Astrocyte of the cerebellum (primary cell): ENCODE measurements at regions not wholly inside any gene's neighbourhood (a gene's known extent, or its start where the extent isn't known, plus 50 kb on each side); places are given as distances from the start of the nearest gene placed in this dataset.
"Not testable (repeated sequence)": the region's sequence is repeated elsewhere in the genome, so short reads cannot be mapped to it uniquely, and the experiment has no call there.

Experiments used
- DNase-seq: peaks from one replicate; pipeline ENCODE4 v3.0.0-alpha.2; 2011; ENCODE audit warnings: low read depth
- H3K4me3 ChIP-seq: 2 replicates; pipeline ENCODE4 v1.5.1; 2011; ENCODE audit warnings: mild to moderate bottlenecking, low read depth, low read length, moderate library complexity
- in situ Hi-C: cut with HindIII; loops from 2 replicates; pipeline ENCODE4 v1.10.0; 2017; ENCODE audit warnings: low sequenced_read_pairs
- TF ChIP-seq, protein P1 (sequence below): IDR thresholded peaks from 2 replicates; pipeline ENCODE4 v1.5.1; 2012; ENCODE audit warnings: low read length, low read depth, moderate library complexity, mild to moderate bottlenecking; ENCODE audit errors: missing control alignments

DNA sequence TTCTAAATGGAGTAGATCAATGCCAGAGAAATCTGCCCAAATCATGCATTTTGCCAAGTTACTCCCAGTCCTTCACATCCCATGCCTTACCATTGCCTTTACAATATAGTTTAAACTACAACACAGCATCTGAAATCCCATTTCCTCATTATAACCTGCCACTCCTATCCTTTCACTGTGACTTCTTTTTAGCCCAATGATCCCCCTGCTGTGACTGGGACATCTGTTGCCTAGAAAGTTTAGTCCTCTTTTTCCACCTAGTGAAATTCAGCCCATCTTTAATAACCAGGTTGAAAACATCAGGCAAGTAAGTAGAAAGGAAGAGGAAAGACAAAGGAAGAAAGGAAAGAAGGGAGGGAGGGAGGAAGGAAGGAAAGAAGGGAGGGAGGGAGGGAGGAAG is 627.9 kb upstream of the ZNF385D start:
- in situ Hi-C loops: no loop called here
- no peak for DNase-seq
- TF ChIP-seq, protein P1, sequence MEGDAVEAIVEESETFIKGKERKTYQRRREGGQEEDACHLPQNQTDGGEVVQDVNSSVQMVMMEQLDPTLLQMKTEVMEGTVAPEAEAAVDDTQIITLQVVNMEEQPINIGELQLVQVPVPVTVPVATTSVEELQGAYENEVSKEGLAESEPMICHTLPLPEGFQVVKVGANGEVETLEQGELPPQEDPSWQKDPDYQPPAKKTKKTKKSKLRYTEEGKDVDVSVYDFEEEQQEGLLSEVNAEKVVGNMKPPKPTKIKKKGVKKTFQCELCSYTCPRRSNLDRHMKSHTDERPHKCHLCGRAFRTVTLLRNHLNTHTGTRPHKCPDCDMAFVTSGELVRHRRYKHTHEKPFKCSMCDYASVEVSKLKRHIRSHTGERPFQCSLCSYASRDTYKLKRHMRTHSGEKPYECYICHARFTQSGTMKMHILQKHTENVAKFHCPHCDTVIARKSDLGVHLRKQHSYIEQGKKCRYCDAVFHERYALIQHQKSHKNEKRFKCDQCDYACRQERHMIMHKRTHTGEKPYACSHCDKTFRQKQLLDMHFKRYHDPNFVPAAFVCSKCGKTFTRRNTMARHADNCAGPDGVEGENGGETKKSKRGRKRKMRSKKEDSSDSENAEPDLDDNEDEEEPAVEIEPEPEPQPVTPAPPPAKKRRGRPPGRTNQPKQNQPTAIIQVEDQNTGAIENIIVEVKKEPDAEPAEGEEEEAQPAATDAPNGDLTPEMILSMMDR: no peak
- H3K4me3 ChIP-seq: no peak overlapping the region

DNA sequence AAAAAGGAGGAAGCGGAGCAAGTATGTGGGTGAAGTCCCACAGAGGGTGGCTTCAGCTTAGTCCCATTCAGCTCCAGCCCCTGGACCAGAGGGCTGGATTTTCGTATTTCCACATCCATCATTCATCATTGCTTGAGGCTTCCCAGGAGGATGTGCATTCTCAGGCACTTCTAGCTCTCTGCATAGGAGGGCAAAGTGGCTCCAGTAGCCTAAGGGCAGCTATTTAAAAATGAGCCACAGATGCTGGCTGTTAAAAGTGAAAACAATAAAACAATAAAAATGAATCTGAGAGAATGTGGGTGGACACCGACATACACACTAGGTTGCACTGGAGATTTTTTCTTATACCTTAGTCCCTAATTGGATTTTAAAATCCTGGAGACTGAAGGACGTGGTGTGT is 629.2 kb upstream of the ZNF385D start:
- DNase-seq: no peak
- no peak overlapping the region for H3K4me3 ChIP-seq
- TF ChIP-seq, protein P1: no peak
- in situ Hi-C loops: no loop called here

DNA sequence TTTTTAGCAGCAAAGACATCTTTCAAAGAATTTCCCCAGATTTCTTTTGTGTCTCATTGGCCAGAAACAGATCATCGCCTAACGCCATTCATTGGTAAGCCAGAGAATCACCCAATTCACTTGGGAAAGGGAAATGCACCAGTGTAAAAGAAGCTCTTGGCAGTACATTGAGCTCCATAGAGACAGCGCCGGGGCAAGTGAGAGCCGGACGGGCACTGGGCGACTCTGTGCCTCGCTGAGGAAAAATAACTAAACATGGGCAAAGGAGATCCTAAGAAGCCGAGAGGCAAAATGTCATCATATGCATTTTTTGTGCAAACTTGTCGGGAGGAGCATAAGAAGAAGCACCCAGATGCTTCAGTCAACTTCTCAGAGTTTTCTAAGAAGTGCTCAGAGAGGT is 630.6 kb upstream of the ZNF385D start:
- in situ Hi-C loops, H3K4me3 ChIP-seq, DNase-seq: not testable (repeated sequence)

DNA sequence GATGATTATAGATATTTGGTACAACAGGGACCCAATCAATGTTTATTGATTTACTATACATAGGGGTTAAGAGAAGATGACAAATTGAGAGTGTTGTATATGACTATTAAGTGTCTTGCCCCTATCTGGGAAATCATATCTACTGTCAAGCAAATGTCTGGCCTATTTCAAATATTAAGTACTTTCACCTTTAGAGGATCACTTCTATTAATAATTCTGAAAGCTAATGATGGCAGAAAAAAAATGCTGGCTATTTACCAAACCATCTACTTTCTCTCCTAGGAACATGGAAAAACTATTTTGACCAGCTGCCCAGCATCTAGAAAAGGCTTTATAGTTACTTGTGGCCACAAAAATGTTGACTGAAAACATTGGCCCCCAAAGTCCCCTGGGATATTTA is 632.3 kb upstream of the ZNF385D start:
- in situ Hi-C loops: no loop called here
- no peak for DNase-seq

DNA sequence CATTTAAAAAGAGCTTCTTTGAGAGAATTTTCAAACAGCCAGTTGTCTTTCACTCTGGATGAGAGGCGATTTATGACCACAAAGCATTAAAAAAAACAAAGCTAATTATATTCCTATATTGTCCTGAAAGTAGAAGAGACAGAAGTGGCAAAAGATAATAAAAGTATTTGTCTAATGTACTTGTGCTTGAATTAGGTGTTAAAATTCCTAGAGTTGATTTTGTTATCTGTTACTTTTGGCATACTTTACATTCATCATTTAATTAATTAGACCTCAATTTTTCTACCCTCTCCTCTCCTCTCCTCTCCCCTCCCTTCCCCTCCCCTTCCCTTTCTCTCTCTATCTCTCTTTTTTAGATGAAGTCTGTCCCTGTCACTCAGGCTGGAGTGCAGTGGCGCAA is 635.1 kb upstream of the ZNF385D start:
- no peak overlapping the region for H3K4me3 ChIP-seq
- TF ChIP-seq, protein P1: no peak
- in situ Hi-C loops: no loop called here
- DNase-seq: no peak

More for the DNA sequence above, 632.3 kb upstream of the ZNF385D start:
- TF ChIP-seq, protein P1: no peak
- no peak overlapping the region for H3K4me3 ChIP-seq

DNA sequence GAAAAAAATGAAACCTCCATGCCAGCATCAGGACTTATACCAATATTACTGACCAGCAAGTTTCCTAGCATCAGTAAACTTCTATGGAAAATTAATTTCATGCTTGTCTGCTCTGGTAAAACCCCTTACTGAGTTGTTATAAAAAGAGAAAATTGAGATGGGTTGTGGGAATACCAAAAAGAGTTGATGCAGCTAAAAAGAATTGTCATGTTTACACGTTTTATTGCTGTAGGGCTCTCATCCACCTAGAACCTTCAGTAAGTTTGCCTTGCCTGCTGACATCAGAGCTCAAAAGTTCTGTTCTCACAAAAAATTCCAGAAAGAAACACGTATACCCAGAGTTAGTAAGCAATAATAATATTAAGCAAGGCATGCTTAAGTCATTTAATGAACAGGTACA is 641.3 kb upstream of the ZNF385D start:
- no peak overlapping the region for H3K4me3 ChIP-seq
- no peak for DNase-seq
- in situ Hi-C loops: no loop called here
- TF ChIP-seq, protein P1: no peak

DNA sequence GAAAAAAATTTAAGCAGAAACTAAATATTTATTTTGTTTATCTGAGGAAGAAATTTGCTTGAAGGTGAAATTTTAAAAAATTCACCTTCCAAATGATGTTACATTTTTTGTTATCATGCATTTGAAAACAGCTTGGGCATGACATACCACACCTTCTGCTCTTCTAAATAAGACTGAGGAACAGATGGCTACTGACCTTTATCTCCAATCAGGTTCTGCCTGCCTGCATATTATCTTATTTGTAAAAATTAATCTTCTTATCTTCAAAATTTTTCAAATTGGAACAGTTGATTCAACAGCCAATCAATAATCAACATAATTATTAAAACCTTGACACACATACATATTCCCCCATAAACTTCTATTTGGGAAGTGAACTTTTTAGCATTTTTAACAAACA is 641.8 kb upstream of the ZNF385D start:
- no peak for DNase-seq
- TF ChIP-seq, protein P1: no peak
- no peak overlapping the region for H3K4me3 ChIP-seq
- in situ Hi-C loops: no loop called here
